GM12864 (cell line): ENCODE measurements at regions not wholly inside any gene's neighbourhood (a gene's known extent, or its start where the extent isn't known, plus 50 kb on each side); places are given as distances from the start of the nearest gene placed in this dataset.

Experiments used
- DNase-seq: peaks from one replicate; pipeline ENCODE4 v3.0.0-alpha.2; 2011; ENCODE audit warnings: low read depth
- H3K4me3 ChIP-seq: 2 replicates; pipeline ENCODE4 v1.5.1; 2011; ENCODE audit warnings: mild to moderate bottlenecking, low read depth, low read length, control low read depth
- TF ChIP-seq, protein P1 (sequence below): IDR thresholded peaks from 2 replicates; pipeline ENCODE4 v1.5.1; 2011; ENCODE audit warnings: low read depth, mild to moderate bottlenecking, moderate library complexity, low read length, control low read depth, inconsistent platforms; ENCODE audit errors: missing control alignments

DNA sequence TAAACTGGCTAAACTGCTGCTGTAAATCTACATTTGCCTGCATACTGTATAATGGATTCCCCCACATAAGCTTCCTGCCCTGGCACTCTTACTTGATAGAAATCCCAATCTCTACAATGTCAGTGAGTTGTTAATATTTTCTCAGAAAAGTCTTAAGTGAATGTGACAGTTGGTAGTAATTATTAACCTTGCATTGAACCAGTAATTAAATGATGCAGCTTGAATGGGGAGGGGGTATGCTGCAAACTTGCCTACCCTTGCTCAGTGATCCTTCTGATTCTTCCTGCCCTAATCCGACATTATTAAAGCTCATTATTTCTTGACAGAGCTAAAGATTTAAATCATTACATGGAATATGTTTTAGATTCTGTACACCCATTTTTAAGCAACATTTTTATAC, 119.0 kb upstream of the CDH7 start:
- no peak overlapping the region for H3K4me3 ChIP-seq
- TF ChIP-seq, protein P1, sequence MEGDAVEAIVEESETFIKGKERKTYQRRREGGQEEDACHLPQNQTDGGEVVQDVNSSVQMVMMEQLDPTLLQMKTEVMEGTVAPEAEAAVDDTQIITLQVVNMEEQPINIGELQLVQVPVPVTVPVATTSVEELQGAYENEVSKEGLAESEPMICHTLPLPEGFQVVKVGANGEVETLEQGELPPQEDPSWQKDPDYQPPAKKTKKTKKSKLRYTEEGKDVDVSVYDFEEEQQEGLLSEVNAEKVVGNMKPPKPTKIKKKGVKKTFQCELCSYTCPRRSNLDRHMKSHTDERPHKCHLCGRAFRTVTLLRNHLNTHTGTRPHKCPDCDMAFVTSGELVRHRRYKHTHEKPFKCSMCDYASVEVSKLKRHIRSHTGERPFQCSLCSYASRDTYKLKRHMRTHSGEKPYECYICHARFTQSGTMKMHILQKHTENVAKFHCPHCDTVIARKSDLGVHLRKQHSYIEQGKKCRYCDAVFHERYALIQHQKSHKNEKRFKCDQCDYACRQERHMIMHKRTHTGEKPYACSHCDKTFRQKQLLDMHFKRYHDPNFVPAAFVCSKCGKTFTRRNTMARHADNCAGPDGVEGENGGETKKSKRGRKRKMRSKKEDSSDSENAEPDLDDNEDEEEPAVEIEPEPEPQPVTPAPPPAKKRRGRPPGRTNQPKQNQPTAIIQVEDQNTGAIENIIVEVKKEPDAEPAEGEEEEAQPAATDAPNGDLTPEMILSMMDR, result no peak
- no peak for DNase-seq

DNA sequence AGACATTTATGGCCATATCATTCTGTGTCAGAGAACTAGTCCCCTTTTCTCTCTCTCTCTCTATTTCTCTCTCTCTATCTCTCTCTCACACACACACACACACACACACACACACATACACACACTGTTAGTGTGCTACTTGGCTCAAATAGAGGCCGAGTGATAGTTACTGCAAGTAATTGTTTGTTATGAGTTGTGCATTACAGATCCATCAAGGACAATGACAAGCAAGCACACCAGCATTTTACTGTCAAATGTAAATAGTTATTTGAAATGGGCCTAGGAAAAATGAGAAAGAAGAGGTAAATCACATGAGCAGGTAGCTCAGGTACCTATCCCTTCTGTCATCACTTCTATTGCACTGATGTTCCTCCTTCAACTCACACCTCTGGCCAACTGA, 122.4 kb upstream of the CDH7 start:
- DNase-seq, result no peak
- no peak overlapping the region for H3K4me3 ChIP-seq
- TF ChIP-seq, protein P1, result no peak

DNA sequence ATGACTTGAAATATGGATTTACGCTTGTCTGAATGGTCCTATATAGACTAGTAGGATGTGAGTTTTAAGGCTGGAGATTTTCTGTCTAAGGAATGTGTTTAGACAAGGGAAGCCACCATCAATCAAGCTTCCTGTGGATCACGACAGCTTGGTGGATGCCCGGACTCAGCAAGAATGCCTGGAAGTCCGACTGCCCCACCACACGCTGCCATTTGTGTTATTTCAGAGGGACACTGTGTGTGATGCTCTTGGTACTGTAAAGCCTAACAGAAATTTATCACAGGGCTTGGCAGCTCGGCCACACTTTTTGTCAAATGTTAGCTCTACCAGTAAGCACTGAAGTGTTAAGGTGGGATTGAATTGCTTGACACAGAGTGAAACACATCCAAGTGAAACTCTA, 127.1 kb upstream of the CDH7 start:
- DNase-seq, result no peak
- no peak overlapping the region for H3K4me3 ChIP-seq
- TF ChIP-seq, protein P1, result no peak

DNA sequence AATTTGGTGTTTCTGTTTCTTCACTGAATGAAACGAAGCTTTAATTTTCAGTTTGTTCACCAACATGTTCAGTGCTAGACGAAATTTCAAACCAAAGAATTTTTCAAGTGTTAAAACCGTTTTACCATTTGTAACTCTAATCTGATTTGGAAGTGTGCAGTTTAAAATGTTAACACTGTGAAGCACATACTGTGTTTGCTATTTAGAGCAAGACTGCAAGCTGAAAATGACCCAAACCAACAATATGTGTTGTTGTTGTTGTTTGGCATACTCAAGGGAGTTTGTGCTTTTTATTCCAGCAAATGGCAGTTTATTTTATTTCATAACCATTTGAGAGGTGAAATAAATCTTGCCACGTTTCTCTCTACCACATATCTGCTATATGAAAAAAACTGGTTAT, 128.4 kb upstream of the CDH7 start:
- TF ChIP-seq, protein P1, result no peak
- DNase-seq, result no peak

DNA sequence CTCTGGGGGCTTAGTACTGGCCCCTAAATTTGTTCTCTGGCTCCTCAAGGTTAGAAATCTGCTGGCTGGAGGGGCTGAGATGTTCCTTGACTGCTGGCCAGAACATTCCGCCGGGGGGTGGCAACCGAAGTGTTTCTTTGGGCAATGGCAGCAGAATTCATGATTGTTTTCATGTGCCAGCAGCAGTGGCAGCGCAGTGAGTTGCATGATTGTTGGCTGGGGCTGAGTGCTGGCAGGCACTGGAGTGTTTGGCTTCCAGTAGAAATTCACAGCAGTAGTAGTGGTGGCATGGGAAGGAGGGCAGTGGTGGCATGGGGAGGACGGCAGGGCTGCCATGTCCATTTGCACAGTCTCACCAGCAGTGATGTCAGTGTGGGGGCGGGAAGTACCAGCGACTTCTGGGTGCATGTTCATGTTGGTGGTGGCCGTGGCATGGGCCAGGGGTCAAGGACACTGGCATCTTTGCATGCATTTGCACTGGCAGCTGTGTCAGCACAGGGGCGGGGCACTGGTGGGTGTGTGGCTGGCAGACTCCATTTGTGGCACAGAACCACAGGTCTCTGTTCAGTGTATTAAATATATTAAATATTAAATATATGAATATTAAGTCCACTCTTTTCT, 130.6 kb upstream of the CDH7 start:
- H3K4me3 ChIP-seq, result no peak overlapping the region
- TF ChIP-seq, protein P1, result no peak
- DNase-seq, result no peak

More for the DNA sequence above, 128.4 kb upstream of the CDH7 start:
- no peak overlapping the region for H3K4me3 ChIP-seq

DNA sequence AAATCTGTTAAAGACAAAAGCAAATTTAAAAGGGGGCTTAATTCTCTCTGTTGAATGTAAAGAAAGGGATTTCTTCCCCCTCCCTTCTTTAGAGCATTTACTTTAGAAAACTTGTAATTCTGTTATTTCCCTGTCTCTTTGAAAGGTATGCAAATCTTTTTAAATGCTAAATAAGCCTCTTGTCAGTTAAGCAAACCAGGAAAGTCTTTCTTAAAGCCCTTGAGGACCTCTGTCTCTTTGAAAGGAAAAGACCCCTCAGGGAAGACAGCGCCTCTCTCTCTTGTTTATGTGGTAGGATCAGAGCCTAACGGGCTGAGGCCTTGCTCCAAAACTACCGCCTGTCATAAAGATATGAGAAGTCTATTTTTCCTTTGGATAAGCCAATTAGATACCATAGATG, 139.9 kb upstream of the CDH7 start:
- no peak for DNase-seq
- TF ChIP-seq, protein P1, result no peak
- H3K4me3 ChIP-seq, result no peak overlapping the region

DNA sequence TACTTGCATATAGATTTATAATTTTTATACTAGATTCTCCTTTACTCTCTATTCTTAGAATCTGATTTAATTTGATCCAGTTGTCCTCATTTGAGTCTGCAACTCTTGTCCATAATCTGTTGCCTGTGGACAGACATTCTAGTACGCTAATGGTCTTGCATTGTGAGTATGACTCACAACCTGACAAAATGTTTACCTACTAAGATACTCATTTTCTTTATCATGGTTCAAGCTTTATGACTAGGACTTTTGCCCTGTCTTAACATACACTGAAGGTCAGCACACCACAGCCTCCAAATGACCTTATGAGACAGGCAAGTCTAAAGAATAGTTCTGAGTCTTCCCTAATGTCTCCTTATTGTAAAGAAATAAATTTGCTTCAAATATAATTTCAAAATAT, 142.3 kb upstream of the CDH7 start:
- TF ChIP-seq, protein P1, result no peak
- no peak for DNase-seq
- H3K4me3 ChIP-seq, result no peak overlapping the region
